Brain microvascular endothelial cell (primary cell): ENCODE measurements at regions not wholly inside any gene's neighbourhood (a gene's known extent, or its start where the extent isn't known, plus 50 kb on each side); places are given as distances from the start of the nearest gene placed in this dataset.

Experiments
- DNase-seq: peaks from one replicate; pipeline ENCODE4 v3.0.0-alpha.2; 2020
- H3K27ac ChIP-seq: fragments of 250-450 bp; sonication (Bioruptor Pico); 2 replicates; pipeline ENCODE4 v1.5.1; 2020; ENCODE audit warnings: mild to moderate bottlenecking, moderate library complexity
- H3K27me3 ChIP-seq: fragments of 250-450 bp; sonication (Bioruptor Pico); replicated peaks from 2 replicates; pipeline ENCODE4 v1.5.1; 2020; ENCODE audit warnings: mild to moderate bottlenecking
- H3K36me3 ChIP-seq: fragments of 250-450 bp; sonication (Bioruptor Pico); replicated peaks from 2 replicates; pipeline ENCODE4 v1.5.1; 2020; ENCODE audit warnings: mild to moderate bottlenecking
- H3K4me3 ChIP-seq: 2 replicates; pipeline ENCODE4 v1.5.1; 2011; ENCODE audit warnings: low read depth, mild to moderate bottlenecking, control low read depth, low read length, moderate library complexity
- CTCF ChIP-seq: IDR thresholded peaks from 2 replicates; pipeline ENCODE4 v1.5.1; 2011; ENCODE audit warnings: low read depth, mild to moderate bottlenecking, moderate library complexity, low read length, control low read depth, inconsistent platforms; ENCODE audit errors: missing control alignments
- in situ Hi-C: cut with HindIII; loops from 2 replicates; pipeline ENCODE4 v1.10.0; 2017; ENCODE audit warnings: low sequenced_read_pairs, low pct_ligation_motif_present

- H3K36me3 ChIP-seq = no peaks in the 10 kb centered on the region
- in situ Hi-C loops = no loop called here
- TF ChIP-seq CTCF = no peak
- H3K27me3 ChIP-seq = no peaks in the 10 kb centered on the region
- DNase-seq = no peak
- no peak overlapping the region for H3K27ac ChIP-seq
- no peak overlapping the region for H3K4me3 ChIP-seq
Measured at GRCh38 chr1:94716965-94717364, 103.2 kb upstream of the SLC44A3 start.

- H3K27me3 ChIP-seq = no peaks in the 10 kb centered on the region
- TF ChIP-seq CTCF = no peak
- no peaks in the 10 kb centered on the region for H3K36me3 ChIP-seq
- H3K27ac ChIP-seq = no peak overlapping the region
- H3K4me3 ChIP-seq = no peak overlapping the region
- no peak for DNase-seq
- in situ Hi-C loops = no loop called here
Measured at GRCh38 chr1:94715321-94715720, 104.8 kb upstream of the SLC44A3 start.

- in situ Hi-C loops = no loop called here
- no peak overlapping the region for H3K4me3 ChIP-seq
Measured at GRCh38 chr1:94714552-94714951, 105.6 kb upstream of the SLC44A3 start.

GRCh38 chr1:94714152-94714551, 106.0 kb upstream of the SLC44A3 start:
- H3K27ac ChIP-seq = peak overlapping the region; percentile 11
- in situ Hi-C loops = no loop called here

More at GRCh38 chr1:94714552-94714951, 105.6 kb upstream of the SLC44A3 start:
- no peak for DNase-seq
- H3K36me3 ChIP-seq = no peaks in the 10 kb centered on the region
- H3K27me3 ChIP-seq = no peaks in the 10 kb centered on the region
- no peak overlapping the region for H3K27ac ChIP-seq
- TF ChIP-seq CTCF = no peak

GRCh38 chr1:94713472-94714141, 106.5 kb upstream of the SLC44A3 start:
- no peaks in the 10 kb centered on the region for H3K27me3 ChIP-seq
- no peaks in the 10 kb centered on the region for H3K36me3 ChIP-seq
- no peak for TF ChIP-seq CTCF
- peak; percentile 91 for DNase-seq
- no peak overlapping the region for H3K4me3 ChIP-seq
- peak overlapping the region; percentile 43 for H3K27ac ChIP-seq
- in situ Hi-C loops = no loop called here

More at GRCh38 chr1:94714152-94714551, 106.0 kb upstream of the SLC44A3 start:
- Histone ChIP-seq H3K36me3 (no peaks in the 10 kb centered on the region), H3K27me3 (no peaks in the 10 kb centered on the region), H3K4me3 (no peak overlapping the region)
- no peak for TF ChIP-seq CTCF
- no peak for DNase-seq
